Pancreas (tissue), 10 donors: ENCODE measurements at regions not wholly inside any gene's neighbourhood (a gene's known extent, or its start where the extent isn't known, plus 50 kb on each side); places are given as distances from the start of the nearest gene placed in this dataset.

Experiments
- ATAC-seq, 4 donors: fragments of 200-7000 bp; cut with Tn5 transposase; one replicate each; pipeline versions ENCODE4 v1.8.0 to v1.9.1; 2020; ENCODE audit warnings: mild to moderate bottlenecking in 4 of 4, moderate library complexity in 4 of 4
- DNase-seq, 6 donors: peaks; one replicate each; pipeline ENCODE4 v3.0.0-alpha.2; 2020
- FAIRE-seq: peaks from 2 replicates; lab custom pipeline; 2012; peaks lifted over from hg19 to GRCh38; lab: Jason Lieb, UNC
- H3K27ac ChIP-seq, 4 donors: fragments of 200-600 bp; sonication (generic); 1 replicate in 3 of 4; 2 replicates in 1 of 4; pipeline versions ENCODE4 v1.5.0 to v1.8.0; 2020
- H3K27me3 ChIP-seq, 4 donors: fragments of 200-600 bp; one replicate each; pipeline ENCODE4 v1.8.0; 2021
- H3K36me3 ChIP-seq, 3 donors: fragments of 200-600 bp; sonication (generic) in 1 of 3; one replicate each; pipeline versions ENCODE4 v1.5.0 to v1.8.0; 2020 to 2021
- H3K4me1 ChIP-seq, 3 donors: fragments of 200-600 bp; one replicate each; pipeline ENCODE4 v1.8.0; 2021
- H3K4me3 ChIP-seq, 4 donors: fragments of 200-600 bp; sonication (generic) in 2 of 4; one replicate each; pipeline versions ENCODE4 v1.5.0 to v1.8.0; 2020 to 2021
- H3K9me3 ChIP-seq, 4 donors: fragments of 200-600 bp; one replicate each; pipeline ENCODE4 v1.8.0; 2021
- CTCF ChIP-seq, 4 donors: fragments of 200-600 bp; sonication (generic) in 3 of 4; IDR thresholded peaks; one replicate each; pipeline versions ENCODE4 v1.5.0 to v1.8.0; 2021; ENCODE audit warnings: antibody characterized with exemption in 4 of 4
- WGBS, 2 donors: extraction: QIAGEN DNeasy Blood & Tissue Kit; methylation state at CpG; one replicate each; pipeline ENCODE4 v1.1.7; 2013; 5-methylcytosine and 5-hydroxymethylcytosine counted together
- intact Hi-C, 3 donors: fragments of 100-400 bp; cut with DNase I; formaldehyde crosslinking; loops; one replicate each; pipeline versions ENCODE4 v1.11.1 to v1.14.2; 2022
- donor health status: healthy with polysubstance abuse.
- donor health status: DM: no; HTN: no; CAD: no; lungs with moderate emphysema.
- donor health status: DM: no; HTN: no; CAD: no.
- donor health status: control.
- donor health status: control.
- donor health status: Bipolar disorder and iron deficiency.
- donor health status: DM: yes; HTN: yes; CAD: no.
- donor health status: DM: no; HTN: no; CAD: no.
- donor health status: DM: no; HTN: no; CAD: no.
- donor health status: DM: yes; HTN: yes; CAD: no.

GRCh38 chrX:102859550-102859871 is 77.6 kb upstream of the RAB40AL start:
- Histone ChIP-seq H3K27ac (no peak overlapping the region), H3K27me3 (no peaks in the 10 kb centered on the region), H3K4me3 (no peak overlapping the region), H3K9me3 (no peaks in the 10 kb centered on the region), H3K36me3 (no peaks in the 10 kb centered on the region), H3K4me1 (no peaks in the 10 kb centered on the region)
- WGBS, 2 donors: 67 to 100% methylated on average over 1 of the region's 1 CpG
- intact Hi-C loops: no loop called here
- no peak for TF ChIP-seq CTCF (IDR thresholded peaks at IDR 0.05)
- no peak for FAIRE-seq
- ATAC-seq: no peak
- no peak for DNase-seq

GRCh38 chrX:102860235-102860634 is 76.8 kb upstream of the RAB40AL start:
- Histone ChIP-seq H3K4me1 (no peaks in the 10 kb centered on the region), H3K27ac (no peak overlapping the region), H3K27me3 (no peaks in the 10 kb centered on the region), H3K4me3 (no peak overlapping the region), H3K36me3 (no peaks in the 10 kb centered on the region), H3K9me3 (no peaks in the 10 kb centered on the region)
- ATAC-seq (no peak), FAIRE-seq (no peak), DNase-seq (no peak)
- intact Hi-C loops: no loop called here
- 71 to 98% methylated on average over 1 of the region's 1 CpG for WGBS, 2 donors
- TF ChIP-seq CTCF (IDR thresholded peaks at IDR 0.05): no peak

- peak; percentile 83 to 91 (median 86) for TF ChIP-seq CTCF (IDR thresholded peaks at IDR 0.05)
- Histone ChIP-seq H3K9me3 (no peaks in the 10 kb centered on the region), H3K36me3 (no peaks in the 10 kb centered on the region), H3K27me3 (no peaks in the 10 kb centered on the region), H3K4me3 (no peak overlapping the region), H3K4me1 (no peaks in the 10 kb centered on the region), H3K27ac (no peak overlapping the region)
- peak; percentile 85 to 100 (median 98) for ATAC-seq
- peak; percentile 55 to 92 (median 84) for DNase-seq
- intact Hi-C loops: no loop called here
- FAIRE-seq: peak; percentile 78
- WGBS, 2 donors: 3 to 5% methylated on average over 4 of the region's 4 CpGs
Observed at GRCh38 chrX:102863735-102864134, 73.3 kb upstream of the RAB40AL start.

GRCh38 chrX:102866981-102867656 is 70.0 kb upstream of the RAB40AL start:
- no peaks in the 10 kb centered on the region for H3K36me3 ChIP-seq
- FAIRE-seq: no peak
- H3K4me3 ChIP-seq: no peak overlapping the region
- no peaks in the 10 kb centered on the region for H3K27me3 ChIP-seq
- H3K4me1 ChIP-seq: no peaks in the 10 kb centered on the region
- H3K9me3 ChIP-seq: no peaks in the 10 kb centered on the region
- H3K27ac ChIP-seq: no peak overlapping the region
- no peak for ATAC-seq
- intact Hi-C loops: no loop called here
- no peak for DNase-seq
- WGBS, 2 donors: 60 to 89% methylated on average over 2 of the region's 2 CpGs
- TF ChIP-seq CTCF (IDR thresholded peaks at IDR 0.05): no peak

- WGBS, 2 donors: 72 to 86% methylated on average over 7 of the region's 7 CpGs
- Histone ChIP-seq H3K4me1 (no peaks in the 10 kb centered on the region), H3K36me3 (no peaks in the 10 kb centered on the region), H3K27ac (no peak overlapping the region), H3K27me3 (no peaks in the 10 kb centered on the region), H3K9me3 (no peaks in the 10 kb centered on the region), H3K4me3 (no peak overlapping the region)
- no peak for TF ChIP-seq CTCF (IDR thresholded peaks at IDR 0.05)
- intact Hi-C loops: no loop called here
- FAIRE-seq: no peak
- ATAC-seq: no peak
- no peak for DNase-seq
Observed at GRCh38 chrX:102883491-102883890, 53.6 kb upstream of the RAB40AL start.
